GM23338 (cell line): ENCODE measurements at regions not wholly inside any gene's neighbourhood (a gene's known extent, or its start where the extent isn't known, plus 50 kb on each side); places are given as distances from the start of the nearest gene placed in this dataset.

ENCODE experiments used
- ATAC-seq: fragments of 200-7000 bp; cut with Tn5 transposase; 3 replicates; pipeline ENCODE4 v1.9.1; 2020
- DNase-seq: peaks from one replicate; pipeline ENCODE4 v3.0.0-alpha.2; 2015; ENCODE audit warnings: low spot score
- H2AFZ ChIP-seq: fragments of 200-600 bp; sonication (generic); 2 replicates; pipeline ENCODE4 v1.8.0; 2016; ENCODE audit warnings: antibody characterized with exemption, mild to moderate bottlenecking, moderate library complexity
- H3F3A ChIP-seq: fragments of 200-600 bp; sonication (generic); replicated peaks from 2 replicates; pipeline ENCODE4 v1.8.0; 2017; ENCODE audit warnings: antibody characterized with exemption, mixed run types, low read depth
- H3K27ac ChIP-seq: fragments of 200-600 bp; sonication (generic); 2 replicates; pipeline ENCODE4 v1.6.1; 2016; ENCODE audit warnings: low read depth
- H3K27me3 ChIP-seq: fragments of 200-600 bp; sonication (generic); 2 replicates; pipeline ENCODE4 v1.8.0; 2016; ENCODE audit warnings: mild to moderate bottlenecking, mixed run types, moderate library complexity; ENCODE audit not compliant: insufficient read depth
- H3K36me3 ChIP-seq: fragments of 200-600 bp; sonication (generic); 2 replicates; pipeline ENCODE4 v1.8.0; 2016; ENCODE audit warnings: mild to moderate bottlenecking; ENCODE audit not compliant: insufficient read depth
- H3K4me1 ChIP-seq: fragments of 200-600 bp; sonication (generic); 2 replicates; pipeline ENCODE4 v1.8.0; 2016; ENCODE audit warnings: mild to moderate bottlenecking, moderate library complexity; ENCODE audit not compliant: insufficient read depth
- H3K4me2 ChIP-seq: fragments of 200-600 bp; sonication (generic); 2 replicates; pipeline ENCODE4 v1.7.1; 2017; ENCODE audit warnings: mixed run types
- H3K4me3 ChIP-seq: fragments of 200-600 bp; sonication (generic); 2 replicates; pipeline ENCODE4 v1.6.1; 2016; ENCODE audit warnings: mixed run types
- H3K79me2 ChIP-seq: fragments of 200-600 bp; sonication (generic); replicated peaks from 2 replicates; pipeline ENCODE4 v1.8.0; 2017; ENCODE audit warnings: mild to moderate bottlenecking; ENCODE audit not compliant: insufficient read depth
- H3K9me2 ChIP-seq: fragments of 200-600 bp; sonication (generic); 2 replicates; pipeline ENCODE4 v1.8.0; 2017; ENCODE audit not compliant: insufficient read depth
- H4K20me1 ChIP-seq: fragments of 200-600 bp; sonication (generic); replicated peaks from 2 replicates; pipeline ENCODE4 v1.8.0; 2017; ENCODE audit warnings: mild to moderate bottlenecking; ENCODE audit not compliant: insufficient read depth
- H3K27ac Mint-ChIP-seq: 2 replicates; pipeline ENCODE4 v1.8.0; 2020; ENCODE audit warnings: inconsistent platforms, mild to moderate bottlenecking, moderate library complexity, mixed read lengths
- H3K27me3 Mint-ChIP-seq: 3 replicates; pipeline ENCODE4 v1.8.0; 2022; ENCODE audit warnings: low read depth, mild to moderate bottlenecking, moderate library complexity, mixed read lengths, inconsistent platforms; ENCODE audit not compliant: insufficient read depth, poor library complexity
- H3K36me3 Mint-ChIP-seq: 3 replicates; pipeline ENCODE4 v1.8.0; 2021; ENCODE audit warnings: low read depth, mild to moderate bottlenecking, inconsistent platforms, moderate library complexity, mixed read lengths
- H3K4me1 Mint-ChIP-seq: 3 replicates; pipeline ENCODE4 v1.8.0; 2020; ENCODE audit warnings: mild to moderate bottlenecking, inconsistent platforms, mixed read lengths
- H3K4me3 Mint-ChIP-seq: 3 replicates; pipeline ENCODE4 v1.8.0; 2021; ENCODE audit warnings: moderate library complexity, mild to moderate bottlenecking, inconsistent platforms, mixed read lengths
- H3K9me3 Mint-ChIP-seq: 3 replicates; pipeline ENCODE4 v1.8.0; 2020; ENCODE audit warnings: moderate library complexity, mild to moderate bottlenecking, inconsistent platforms, mixed read lengths
- CREB1 ChIP-seq: fragments of 250-450 bp; sonication (Bioruptor Pico); IDR thresholded peaks from 2 replicates; pipeline ENCODE4 v1.5.0; 2020; ENCODE audit warnings: low read depth, mild to moderate bottlenecking, moderate library complexity
- EZH2 ChIP-seq: fragments of 200-600 bp; sonication (generic); IDR thresholded peaks from one replicate; pipeline ENCODE4 v1.8.0; 2017; ENCODE audit warnings: antibody characterized with exemption, mild to moderate bottlenecking, low read depth; ENCODE audit not compliant: unreplicated experiment
- EZH2phosphoT487 ChIP-seq: fragments of 200-600 bp; sonication (generic); IDR thresholded peaks from one replicate; pipeline ENCODE4 v1.8.1; 2018; ENCODE audit warnings: antibody characterized with exemption; ENCODE audit not compliant: unreplicated experiment
- NANOG ChIP-seq: IDR thresholded peaks from 2 replicates; pipeline ENCODE4 v1.6.1; 2016; ENCODE audit warnings: antibody characterized with exemption, borderline replicate concordance
- POLR2AphosphoS5 ChIP-seq: IDR thresholded peaks from 2 replicates; pipeline ENCODE4 v1.6.1; 2016; ENCODE audit warnings: antibody characterized with exemption, low read depth
- REST ChIP-seq: IDR thresholded peaks from one replicate; pipeline ENCODE4 v1.6.1; 2018; ENCODE audit warnings: antibody characterized with exemption; ENCODE audit not compliant: unreplicated experiment
- STAT1 ChIP-seq: IDR thresholded peaks from one replicate; pipeline ENCODE4 v1.6.1; 2016; ENCODE audit warnings: antibody characterized with exemption; ENCODE audit not compliant: unreplicated experiment
- ZNF114 ChIP-seq: fragments of 250-450 bp; sonication (Bioruptor Pico); IDR thresholded peaks from 2 replicates; pipeline ENCODE4 v1.5.0; 2020; ENCODE audit warnings: mild to moderate bottlenecking, moderate library complexity
- ZNF331 ChIP-seq: fragments of 250-450 bp; sonication (Bioruptor Pico); IDR thresholded peaks from 2 replicates; pipeline ENCODE4 v1.5.0; 2020; ENCODE audit warnings: low read depth, mild to moderate bottlenecking, moderate library complexity
- TF ChIP-seq, protein P1 (sequence below), 2 experiments: fragments of 200-600 bp in 1 of 2; sonication (generic) in 1 of 2; conservative IDR thresholded peaks; 2 replicates each; pipeline versions ENCODE4 v1.5.1 to v1.6.1; 2016 to 2017; ENCODE audit warnings: antibody characterized with exemption in 2 of 2, low read depth in 2 of 2, mild to moderate bottlenecking in 2 of 2, moderate library complexity in 1 of 2

DNA sequence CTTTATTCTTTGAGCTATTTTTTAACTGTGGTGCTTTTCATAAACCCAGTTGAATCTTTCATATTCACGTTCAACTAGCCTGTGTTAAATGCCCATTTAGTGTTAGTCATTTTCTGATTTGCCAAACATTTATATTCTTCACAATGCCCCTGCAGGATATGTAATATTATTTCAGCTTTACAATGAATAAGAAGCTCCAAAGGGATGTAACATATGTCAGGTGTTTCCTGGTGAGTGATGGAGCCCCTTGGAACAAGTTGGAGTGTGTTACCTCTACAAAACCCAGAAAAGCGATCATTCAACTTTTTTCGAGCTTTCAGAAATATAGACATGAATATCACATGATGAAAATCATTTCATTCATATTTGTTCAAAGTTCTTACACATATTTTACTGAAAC lies 471.0 kb upstream of the CDH2 start (continued):
- no peak for TF ChIP-seq REST
- no peak for TF ChIP-seq EZH2
- TF ChIP-seq, protein P1, sequence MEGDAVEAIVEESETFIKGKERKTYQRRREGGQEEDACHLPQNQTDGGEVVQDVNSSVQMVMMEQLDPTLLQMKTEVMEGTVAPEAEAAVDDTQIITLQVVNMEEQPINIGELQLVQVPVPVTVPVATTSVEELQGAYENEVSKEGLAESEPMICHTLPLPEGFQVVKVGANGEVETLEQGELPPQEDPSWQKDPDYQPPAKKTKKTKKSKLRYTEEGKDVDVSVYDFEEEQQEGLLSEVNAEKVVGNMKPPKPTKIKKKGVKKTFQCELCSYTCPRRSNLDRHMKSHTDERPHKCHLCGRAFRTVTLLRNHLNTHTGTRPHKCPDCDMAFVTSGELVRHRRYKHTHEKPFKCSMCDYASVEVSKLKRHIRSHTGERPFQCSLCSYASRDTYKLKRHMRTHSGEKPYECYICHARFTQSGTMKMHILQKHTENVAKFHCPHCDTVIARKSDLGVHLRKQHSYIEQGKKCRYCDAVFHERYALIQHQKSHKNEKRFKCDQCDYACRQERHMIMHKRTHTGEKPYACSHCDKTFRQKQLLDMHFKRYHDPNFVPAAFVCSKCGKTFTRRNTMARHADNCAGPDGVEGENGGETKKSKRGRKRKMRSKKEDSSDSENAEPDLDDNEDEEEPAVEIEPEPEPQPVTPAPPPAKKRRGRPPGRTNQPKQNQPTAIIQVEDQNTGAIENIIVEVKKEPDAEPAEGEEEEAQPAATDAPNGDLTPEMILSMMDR (conservative IDR thresholded peaks at IDR 0.05; ENCODE audit: low read depth in 2 of 2), result no peak
- TF ChIP-seq CREB1 (CRISPR knock-in tag), result no peak
- TF ChIP-seq NANOG, result no peak
- no peak for TF ChIP-seq EZH2phosphoT487
- no peak for TF ChIP-seq ZNF331 (CRISPR knock-in tag)
- no peak for TF ChIP-seq ZNF114 (CRISPR knock-in tag)
- TF ChIP-seq STAT1, result no peak
- no peak for TF ChIP-seq POLR2AphosphoS5

- Histone ChIP-seq H3K27ac (no peak overlapping the region), H3K9me2 (no peaks in the 10 kb centered on the region), H3K36me3 (no peaks in the 10 kb centered on the region), H3K79me2 (no peaks in the 10 kb centered on the region), H3K4me3 (no peak overlapping the region), H3K4me1 (no peaks in the 10 kb centered on the region), H3F3A (no peaks in the 10 kb centered on the region), H4K20me1 (no peaks in the 10 kb centered on the region), H3K4me2 (no peak overlapping the region), H3K27me3 (no peaks in the 10 kb centered on the region), H2AFZ (no peak overlapping the region)
- no peak for TF ChIP-seq CREB1 (CRISPR knock-in tag)
- TF ChIP-seq, protein P1 (conservative IDR thresholded peaks at IDR 0.05; ENCODE audit: low read depth in 2 of 2), result peak; percentile 43 to 64
- H3K27ac Mint-ChIP-seq, result no peak overlapping the region
- no peaks in the 10 kb centered on the region for H3K36me3 Mint-ChIP-seq
- H3K4me1 Mint-ChIP-seq, result no peaks in the 10 kb centered on the region
- DNase-seq (peak; percentile 37), ATAC-seq (no peak)
- H3K9me3 Mint-ChIP-seq, result no peaks in the 10 kb centered on the region; the same call in 2 of the 3 replicates
- no peaks in the 10 kb centered on the region for H3K27me3 Mint-ChIP-seq
- no peak overlapping the region for H3K4me3 Mint-ChIP-seq
Measured at GRCh38 chr18:28637897-28638296, 461.0 kb upstream of the CDH2 start.
